SK-MEL-5 (cell line): ENCODE measurements at regions not wholly inside any gene's neighbourhood (a gene's known extent, or its start where the extent isn't known, plus 50 kb on each side); places are given as distances from the start of the nearest gene placed in this dataset.
A peak's percentile ranks its signal among the peaks of the same experiment; 100 is the strongest.

Experiments used
- DNase-seq: peaks from one replicate; pipeline ENCODE4 v3.0.0-alpha.2; 2016; ENCODE audit warnings: low read depth, low spot score
- in situ Hi-C: cut with HindIII; loops from 2 replicates; pipeline ENCODE4 v1.10.0; 2016; ENCODE audit warnings: low sequenced_read_pairs, high pct_unique_total_duplicates, low pct_unique_long_range_greater_than_20kb

- in situ Hi-C loops: no loop called here
- no peak for DNase-seq
These were observed 150.9 kb upstream of the ANK2 start for GRCh38 chr4:112898357-112899141.

GRCh38 chr4:112900416-112900815 is 149.0 kb upstream of the ANK2 start:
- DNase-seq: no peak
- in situ Hi-C loops: no loop called here

DNA sequence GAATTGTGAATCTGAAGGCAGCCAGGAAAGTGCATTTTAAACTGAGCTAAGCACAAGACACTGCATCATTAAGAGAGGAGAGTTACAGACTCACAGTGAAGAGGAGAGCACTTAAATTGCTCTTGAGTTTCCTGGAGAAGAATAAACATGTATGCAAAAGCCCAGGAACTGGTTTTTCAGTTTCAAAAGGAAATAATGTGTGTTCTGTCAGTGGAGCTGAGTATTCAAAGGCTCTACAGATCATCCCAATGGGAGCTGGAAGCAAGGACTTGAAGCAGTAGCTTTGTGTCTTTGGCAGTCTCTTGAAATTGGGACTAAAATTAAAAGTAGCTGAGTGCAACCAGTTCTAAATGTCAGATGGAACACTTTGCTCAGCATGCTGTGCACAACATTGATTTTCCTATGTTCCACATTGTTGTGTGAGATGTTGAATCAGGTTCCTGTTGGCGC is 147.5 kb upstream of the ANK2 start:
- peak; percentile 52 for DNase-seq
- in situ Hi-C loops: no loop called here

DNA sequence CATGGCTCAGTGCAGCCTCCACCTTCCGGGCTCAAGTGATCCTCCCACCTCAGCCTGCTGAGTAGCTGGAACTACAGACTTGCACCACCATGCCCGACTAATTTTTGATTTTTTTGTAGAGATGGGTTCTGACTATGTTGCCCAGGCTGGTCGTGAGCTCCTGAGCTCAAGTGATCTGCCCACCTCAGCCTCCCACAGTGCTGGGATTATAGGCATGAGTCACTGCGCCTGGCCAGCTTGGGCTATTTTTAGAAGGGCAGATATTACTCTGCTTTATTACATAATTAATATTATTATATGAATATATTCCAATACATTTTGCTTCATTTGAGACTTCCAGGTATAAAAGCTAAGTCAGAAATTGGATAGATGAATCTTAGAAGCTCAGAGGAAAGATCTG is 143.7 kb upstream of the ANK2 start:
- in situ Hi-C loops: no loop called here
- DNase-seq: no peak

- DNase-seq: no peak
- in situ Hi-C loops: no loop called here
These were observed 140.9 kb upstream of the ANK2 start for GRCh38 chr4:112908511-112908910.

DNA sequence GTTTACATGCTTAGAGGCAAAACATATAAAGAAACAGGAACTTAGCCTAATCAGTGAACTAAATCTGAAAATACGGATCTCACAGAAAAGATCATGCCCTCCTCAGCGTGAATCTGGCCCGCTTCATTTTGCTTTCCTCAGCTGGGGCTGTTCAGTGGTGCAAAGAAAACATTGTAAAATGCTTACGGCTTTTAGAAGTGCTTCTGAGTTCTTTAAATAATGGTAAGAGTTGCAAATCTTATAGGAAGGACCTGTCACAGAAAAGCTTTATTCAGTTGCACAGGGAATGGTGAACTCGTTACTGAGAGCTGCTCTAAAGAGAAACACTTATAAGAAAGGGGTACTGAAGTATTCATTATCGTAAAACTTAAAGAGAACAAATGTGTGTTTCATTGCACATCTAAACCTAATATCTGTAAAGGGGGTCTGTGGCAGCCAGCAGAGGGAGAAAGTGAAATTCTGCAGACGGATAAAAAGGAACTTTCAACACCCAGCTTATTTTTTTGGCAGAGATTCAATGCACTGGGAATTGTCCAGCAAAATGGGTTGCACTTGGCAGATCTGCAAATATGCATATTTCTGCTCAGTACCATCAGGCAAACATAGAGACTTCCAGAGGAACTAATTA is 139.2 kb upstream of the ANK2 start:
- peak; percentile 46 for DNase-seq
- in situ Hi-C loops: no loop called here

DNA sequence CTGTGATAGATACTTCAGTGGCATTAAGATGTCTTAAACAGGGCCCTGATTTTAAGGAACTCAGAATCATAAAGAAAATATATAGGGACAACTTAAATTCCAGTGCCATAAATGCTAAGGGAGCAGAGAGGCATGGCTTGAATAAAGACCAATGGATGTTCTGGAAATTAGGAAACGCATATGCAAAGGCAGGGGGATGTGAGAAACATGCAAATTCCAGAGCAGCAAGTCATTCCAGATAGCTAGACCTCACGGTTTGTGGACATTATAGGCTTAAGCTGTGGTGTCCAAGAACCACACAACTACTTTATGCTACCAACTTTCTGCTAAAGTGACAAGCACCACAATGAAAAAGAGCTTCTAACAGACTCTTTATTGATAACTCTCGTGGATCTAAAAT is 132.6 kb upstream of the ANK2 start:
- no peak for DNase-seq
- in situ Hi-C loops: no loop called here

- in situ Hi-C loops: no loop called here
- DNase-seq: no peak
These were observed 125.9 kb upstream of the ANK2 start for GRCh38 chr4:112923516-112923915.

DNA sequence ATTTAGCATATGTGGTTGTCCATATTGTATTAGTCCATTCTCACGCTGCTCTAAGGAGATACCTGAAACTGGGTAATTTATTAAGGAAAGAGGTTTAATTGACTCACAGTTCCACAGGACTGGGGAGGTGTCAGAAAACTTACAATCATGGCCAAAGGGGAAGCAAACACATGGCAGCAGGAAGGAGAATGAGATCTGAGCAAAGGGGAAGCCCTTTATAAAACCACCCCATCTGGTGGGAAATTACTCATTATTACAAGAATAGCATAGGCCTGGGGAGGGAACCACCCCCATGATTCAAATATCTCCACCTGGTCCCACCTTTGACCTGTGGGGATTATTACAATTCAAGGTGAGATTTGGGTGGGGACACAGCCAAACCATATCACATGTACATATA is 122.6 kb upstream of the ANK2 start:
- in situ Hi-C loops: no loop called here
- DNase-seq: no peak

- no peak for DNase-seq
- in situ Hi-C loops: no loop called here
These were observed 121.9 kb upstream of the ANK2 start for GRCh38 chr4:112927544-112927943.

DNA sequence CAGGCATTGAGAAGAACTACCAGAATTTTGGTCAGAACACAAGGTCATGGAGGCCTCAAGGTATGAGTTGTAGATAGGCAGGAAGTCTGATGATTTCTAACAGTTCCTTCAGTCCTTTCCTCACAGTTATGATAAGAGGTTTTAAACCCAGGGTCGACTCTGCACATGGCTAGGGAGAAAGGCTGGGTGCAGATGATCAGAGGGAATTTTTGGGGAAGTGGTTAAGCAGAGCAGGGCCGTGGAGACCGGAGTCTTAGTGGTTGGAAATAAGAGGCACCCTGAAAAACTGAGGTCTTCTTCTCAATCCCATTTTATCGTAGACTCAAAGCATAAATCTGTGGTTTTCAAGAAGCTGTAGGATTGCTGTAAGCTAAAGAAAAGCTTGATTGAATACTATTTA is 118.5 kb upstream of the ANK2 start:
- DNase-seq: no peak
- in situ Hi-C loops: no loop called here

GRCh38 chr4:112933790-112934189 is 115.7 kb upstream of the ANK2 start:
- in situ Hi-C loops: no loop called here
- DNase-seq: no peak

DNA sequence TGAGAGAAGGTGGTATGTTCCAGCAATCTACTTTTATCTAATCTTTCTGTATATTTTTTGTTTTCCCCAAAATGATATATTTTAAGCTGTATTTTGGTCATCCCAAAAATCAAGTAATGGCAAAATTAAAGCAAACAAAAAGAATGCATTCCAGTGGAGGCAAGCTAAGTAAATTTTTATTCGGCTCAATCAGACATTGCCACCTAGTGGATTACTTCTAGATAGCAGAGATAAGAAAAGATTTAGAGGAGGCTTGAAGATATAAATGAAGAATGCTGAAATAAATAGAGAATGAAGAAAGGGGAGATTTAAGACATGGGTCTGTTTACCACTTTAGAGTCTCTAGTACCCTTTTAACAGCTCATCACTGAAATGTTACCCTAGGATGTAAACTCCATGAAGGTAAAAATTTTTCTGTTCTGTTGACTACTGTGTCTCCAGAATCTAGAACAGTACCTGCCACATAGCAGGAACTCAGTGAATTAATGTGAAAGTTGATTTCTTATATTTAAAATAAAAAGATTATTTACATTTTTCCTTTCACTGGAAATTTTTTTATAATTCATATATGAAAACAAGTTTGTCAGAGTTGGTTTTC is 110.9 kb upstream of the ANK2 start:
- peak; percentile 71 for DNase-seq
- in situ Hi-C loops: no loop called here

GRCh38 chr4:112939901-112940300 is 109.6 kb upstream of the ANK2 start:
- no peak for DNase-seq
- in situ Hi-C loops: no loop called here

DNA sequence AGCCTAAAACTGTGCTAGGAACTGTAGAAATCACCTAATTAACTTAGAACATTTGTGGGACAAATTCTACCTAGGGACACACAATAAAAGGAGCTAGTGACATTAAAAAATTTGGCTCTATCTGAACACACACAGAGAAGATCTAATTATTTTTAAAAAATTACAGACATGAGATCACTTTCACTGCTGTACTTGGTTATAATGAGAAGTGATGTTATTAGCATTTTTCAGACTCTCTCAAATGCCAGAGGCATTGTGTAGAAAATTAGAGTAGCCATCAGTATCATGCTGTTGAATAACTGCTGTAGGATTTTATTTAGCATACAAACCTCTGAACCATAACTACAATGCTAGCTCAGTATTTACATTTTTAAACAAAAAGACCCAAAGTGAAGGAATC is 109.1 kb upstream of the ANK2 start:
- no peak for DNase-seq
- in situ Hi-C loops: no loop called here

DNA sequence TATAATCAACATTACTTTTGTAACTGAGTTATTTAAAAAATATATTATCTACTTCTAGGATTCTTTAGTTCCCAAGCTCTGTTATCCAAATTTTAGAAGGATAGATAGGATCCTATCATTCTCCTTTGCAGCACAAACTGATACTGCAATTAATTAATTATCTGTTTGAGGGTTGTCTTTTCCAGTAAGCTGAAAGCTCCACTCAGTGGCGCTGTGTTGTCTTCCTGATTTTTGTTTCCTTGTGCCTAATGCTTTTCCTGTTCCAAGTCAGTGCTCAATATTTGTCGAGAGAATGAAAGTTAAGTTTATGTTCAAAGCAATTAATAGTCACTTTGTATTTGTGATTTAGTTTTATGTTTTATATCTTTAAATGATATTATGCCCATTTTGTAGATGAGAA is 107.4 kb upstream of the ANK2 start:
- in situ Hi-C loops: no loop called here
- peak; percentile 44 for DNase-seq

- no peak for DNase-seq
- in situ Hi-C loops: no loop called here
These were observed 106.5 kb upstream of the ANK2 start for GRCh38 chr4:112942997-112943396.

- in situ Hi-C loops: no loop called here
- no peak for DNase-seq
These were observed 105.4 kb upstream of the ANK2 start for GRCh38 chr4:112944006-112944405.

- DNase-seq: no peak
- in situ Hi-C loops: no loop called here
These were observed 103.3 kb upstream of the ANK2 start for GRCh38 chr4:112946127-112946526.
